ENCODE measurements at regions not wholly inside any gene's neighbourhood (a gene's known extent, or its start where the extent isn't known, plus 50 kb on each side); places are given as distances from the start of the nearest gene placed in this dataset.
A peak's percentile ranks its signal among the peaks of the same experiment; 100 is the strongest.

DNA sequence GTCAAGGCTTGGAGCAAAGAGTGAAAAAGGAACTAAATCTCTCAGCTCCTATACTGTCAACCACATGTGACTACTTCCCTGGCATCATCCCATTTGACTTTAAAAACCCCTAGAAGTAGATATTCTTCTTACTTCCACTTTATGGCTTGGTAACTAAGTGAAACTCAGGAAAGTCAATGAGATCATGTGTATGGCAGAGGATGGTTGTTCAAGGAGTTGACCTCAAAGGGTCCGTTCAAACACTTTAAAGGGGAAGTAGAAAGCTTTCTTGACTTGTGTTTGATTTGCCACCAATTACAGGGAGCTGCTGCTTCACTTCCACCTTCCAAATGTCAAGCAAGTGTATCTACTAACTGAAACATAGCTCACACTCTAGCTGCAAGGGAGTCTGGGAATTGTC lies 187.2 kb downstream of the RAB28 start (continued):
- no peak for TF ChIP-seq HDAC1 (CRISPR knock-in tag; IDR thresholded peaks at IDR 0.05)
- TF ChIP-seq GATA4 (IDR thresholded peaks at IDR 0.05; ENCODE audit: borderline replicate concordance, low read depth), result no peak
- TF ChIP-seq ZNF496 (CRISPR knock-in tag; IDR thresholded peaks at IDR 0.05; ENCODE audit: insufficient replicate concordance), result no peak
- no peak for TF ChIP-seq BHLHE40 (IDR thresholded peaks at IDR 0.05; ENCODE audit: low read length)
- TF ChIP-seq MTA3 (CRISPR knock-in tag; IDR thresholded peaks at IDR 0.05), result no peak

DNA sequence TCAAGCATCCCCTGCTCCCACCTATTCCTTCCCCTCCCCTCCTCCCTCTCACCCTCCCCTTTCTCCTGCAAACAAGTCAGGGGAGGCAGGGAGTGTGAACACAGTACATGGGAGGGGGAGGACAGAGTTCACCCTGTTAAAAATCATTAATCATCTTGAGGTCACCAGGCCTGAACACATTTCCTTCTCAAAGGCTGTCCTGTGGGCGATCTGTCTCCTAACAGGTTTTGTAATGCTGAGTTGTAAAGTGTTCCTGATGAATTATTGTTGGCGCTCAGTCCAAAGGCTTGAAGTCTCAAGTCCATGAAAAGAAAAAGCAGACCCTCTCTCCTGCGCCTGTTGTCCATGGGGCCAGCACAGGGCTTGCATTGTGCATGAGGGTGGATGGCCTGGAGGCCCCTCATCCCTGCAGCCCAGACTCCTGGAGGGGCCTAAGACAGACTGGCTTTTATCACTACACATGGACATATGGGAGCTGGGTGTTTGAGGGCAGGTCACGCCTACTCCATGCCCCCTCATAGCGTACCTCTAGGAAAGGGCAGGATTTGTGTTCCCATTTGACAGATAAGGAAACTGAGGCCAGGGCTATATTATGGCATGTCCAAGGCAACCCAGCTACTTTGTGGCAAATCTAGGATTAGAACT lies 189.1 kb downstream of the RAB28 start:
- peak overlapping the region; percentile 28 for H3K4me2 ChIP-seq (ENCODE audit: low read depth, low read length)
- no peaks in the 10 kb centered on the region for H4K20me1 ChIP-seq (ENCODE audit: insufficient read depth, low read length)
- FAIRE-seq, result peak; percentile 91
- intact Hi-C loops (cut with micrococcal nuclease; ENCODE audit: unreplicated experiment), result no loop called here
- no peak overlapping the region for H3K4me3 ChIP-seq (replicated peaks in 1 of 3; ENCODE audit: insufficient read depth in 1 of 3, low read depth in 2 of 3, low read length in 3 of 3)
- in situ Hi-C loops (cut with HindIII; ENCODE audit: extremely low pct_ligation_motif_present, low pct_unique_long_range_greater_than_20kb), result no loop called here
- H3K79me2 ChIP-seq (ENCODE audit: insufficient read depth, low read length), result no peaks in the 10 kb centered on the region
- POLR2A ChIA-PET, result no interaction called here
- no peaks in the 10 kb centered on the region for H3K36me3 ChIP-seq (replicated peaks in 1 of 2; ENCODE audit: control insufficient read depth in 1 of 2, insufficient read depth in 2 of 2, low read length in 2 of 2)
- H2AFZ ChIP-seq (ENCODE audit: low read length), result no peak overlapping the region
- H3K9ac ChIP-seq (ENCODE audit: insufficient read depth, low read depth, low read length), result no peak overlapping the region; the same call in 1 of the 2 replicates
- H3K27ac ChIP-seq (ENCODE audit: extremely low read length, insufficient read depth, low read length), result peak overlapping the region; percentile 77
- CTCF ChIA-PET (ENCODE audit: low intra/inter-chr PET ratio, low total read pairs), result no interaction called here
- peaks cover 26% of the 10 kb centered on the region for H3K4me1 ChIP-seq (ENCODE audit: insufficient read depth, low read length)
- H3K27me3 ChIP-seq (ENCODE audit: control insufficient read depth in 1 of 2, insufficient read depth in 2 of 2, low read length in 2 of 2), result no peaks in the 10 kb centered on the region
- DNase-seq (ENCODE audit: low spot score), result peak; percentile 79
- H3K9me3 ChIP-seq (ENCODE audit: low read length), result peaks cover 7% of the 10 kb centered on the region
- 10% methylated on average over 2 of the region's 5 CpGs for WGBS (ENCODE audit: low lambda C conversion rate)
- no TSS peak for BruUV-seq (replicated peaks)
- ATAC-seq, result peak; percentile 92
- no peak for TF ChIP-seq ZNF563 (CRISPR knock-in tag; IDR thresholded peaks at IDR 0.05)
- TF ChIP-seq RFXANK (CRISPR knock-in tag; IDR thresholded peaks at IDR 0.05), result no peak
- TF ChIP-seq NR2F6 (IDR thresholded peaks at IDR 0.05), result peak; percentile 56
- TF ChIP-seq NR2F6 (CRISPR knock-in tag; IDR thresholded peaks at IDR 0.05), result peak; percentile 38; the same call in 1 of the 2 replicates
- no peak for TF ChIP-seq ZNF501 (CRISPR knock-in tag; IDR thresholded peaks at IDR 0.05)
- TF ChIP-seq, protein P1, sequence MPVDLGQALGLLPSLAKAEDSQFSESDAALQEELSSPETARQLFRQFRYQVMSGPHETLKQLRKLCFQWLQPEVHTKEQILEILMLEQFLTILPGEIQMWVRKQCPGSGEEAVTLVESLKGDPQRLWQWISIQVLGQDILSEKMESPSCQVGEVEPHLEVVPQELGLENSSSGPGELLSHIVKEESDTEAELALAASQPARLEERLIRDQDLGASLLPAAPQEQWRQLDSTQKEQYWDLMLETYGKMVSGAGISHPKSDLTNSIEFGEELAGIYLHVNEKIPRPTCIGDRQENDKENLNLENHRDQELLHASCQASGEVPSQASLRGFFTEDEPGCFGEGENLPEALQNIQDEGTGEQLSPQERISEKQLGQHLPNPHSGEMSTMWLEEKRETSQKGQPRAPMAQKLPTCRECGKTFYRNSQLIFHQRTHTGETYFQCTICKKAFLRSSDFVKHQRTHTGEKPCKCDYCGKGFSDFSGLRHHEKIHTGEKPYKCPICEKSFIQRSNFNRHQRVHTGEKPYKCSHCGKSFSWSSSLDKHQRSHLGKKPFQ (CRISPR knock-in tag; IDR thresholded peaks at IDR 0.05; ENCODE audit: insufficient replicate concordance), result peak; percentile 95
- TF ChIP-seq MEIS1 (CRISPR knock-in tag; IDR thresholded peaks at IDR 0.05; ENCODE audit: borderline replicate concordance), result peak; percentile 97; the same call in 1 of the 2 replicates
- TF ChIP-seq, protein P2, sequence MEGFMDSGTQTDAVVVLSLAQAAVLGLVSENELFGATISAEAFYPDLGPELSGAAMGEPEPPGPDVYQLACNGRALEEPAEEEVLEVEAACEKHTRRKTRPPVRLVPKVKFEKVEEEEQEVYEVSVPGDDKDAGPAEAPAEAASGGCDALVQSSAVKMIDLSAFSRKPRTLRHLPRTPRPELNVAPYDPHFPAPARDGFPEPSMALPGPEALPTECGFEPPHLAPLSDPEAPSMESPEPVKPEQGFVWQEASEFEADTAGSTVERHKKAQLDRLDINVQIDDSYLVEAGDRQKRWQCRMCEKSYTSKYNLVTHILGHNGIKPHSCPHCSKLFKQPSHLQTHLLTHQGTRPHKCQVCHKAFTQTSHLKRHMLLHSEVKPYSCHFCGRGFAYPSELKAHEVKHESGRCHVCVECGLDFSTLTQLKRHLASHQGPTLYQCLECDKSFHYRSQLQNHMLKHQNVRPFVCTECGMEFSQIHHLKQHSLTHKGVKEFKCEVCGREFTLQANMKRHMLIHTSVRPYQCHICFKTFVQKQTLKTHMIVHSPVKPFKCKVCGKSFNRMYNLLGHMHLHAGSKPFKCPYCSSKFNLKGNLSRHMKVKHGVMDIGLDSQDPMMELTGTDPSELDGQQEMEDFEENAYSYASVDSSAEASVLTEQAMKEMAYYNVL (CRISPR knock-in tag; IDR thresholded peaks at IDR 0.05; ENCODE audit: borderline replicate concordance), result 0 out of 2 replicates have a peak, but pooled peaks have one; percentile 25
- peak; percentile 85 for TF ChIP-seq ZMYM3 (CRISPR knock-in tag; IDR thresholded peaks at IDR 0.05)
- TF ChIP-seq CHD4 (IDR thresholded peaks at IDR 0.05; ENCODE audit: borderline replicate concordance, low read length), result peak; percentile 29; the same call in 1 of the 2 replicates
- TF ChIP-seq ZNF335 (CRISPR knock-in tag; IDR thresholded peaks at IDR 0.05), result no peak
- TF ChIP-seq SOX13 (IDR thresholded peaks at IDR 0.05), result no peak
- TF ChIP-seq SOX13 (CRISPR knock-in tag; conservative IDR thresholded peaks at IDR 0.05 in 1 of 2, IDR thresholded peaks at IDR 0.05 in 1 of 2), result 0 out of 4 replicates have a peak, but pooled peaks of 1 of the 2 experiments have one; percentile 25
- TF ChIP-seq ZNF891 (CRISPR knock-in tag; IDR thresholded peaks at IDR 0.05), result no peak
- TF ChIP-seq, protein P3, sequence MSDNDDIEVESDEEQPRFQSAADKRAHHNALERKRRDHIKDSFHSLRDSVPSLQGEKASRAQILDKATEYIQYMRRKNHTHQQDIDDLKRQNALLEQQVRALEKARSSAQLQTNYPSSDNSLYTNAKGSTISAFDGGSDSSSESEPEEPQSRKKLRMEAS (IDR thresholded peaks at IDR 0.05), result peak; percentile 47; the same call in 1 of the 2 replicates
- 0 out of 2 replicates have a peak, but pooled peaks have one; percentile 53 for TF ChIP-seq MAZ (IDR thresholded peaks at IDR 0.05; ENCODE audit: borderline replicate concordance, low read depth, low read length)
- 0 out of 2 replicates have a peak, but pooled peaks have one; percentile 21 for TF ChIP-seq MAZ (CRISPR knock-in tag; IDR thresholded peaks at IDR 0.05; ENCODE audit: low read depth)
- TF ChIP-seq MIXL1 (CRISPR knock-in tag; IDR thresholded peaks at IDR 0.05), result peak; percentile 50

All from HepG2 (cell line).